WERI-Rb-1 (cell line): ENCODE measurements at regions not wholly inside any gene's neighbourhood (a gene's known extent, or its start where the extent isn't known, plus 50 kb on each side); places are given as distances from the start of the nearest gene placed in this dataset.
"Not testable (repeated sequence)": the region's sequence is repeated elsewhere in the genome, so short reads cannot be mapped to it uniquely, and the experiment has no call there.

Experiments used
- DNase-seq: peaks from one replicate; pipeline ENCODE4 v3.0.0-alpha.2; 2020
- H3K27ac ChIP-seq: fragments of 250-450 bp; sonication (Bioruptor Pico); 2 replicates; pipeline ENCODE4 v1.5.1; 2020; ENCODE audit warnings: mild to moderate bottlenecking, moderate library complexity
- H3K27me3 ChIP-seq: fragments of 250-450 bp; sonication (Bioruptor Pico); 2 replicates; pipeline ENCODE4 v1.5.1; 2021; ENCODE audit warnings: mild to moderate bottlenecking, low read depth, moderate library complexity; ENCODE audit not compliant: insufficient read depth, severe bottlenecking
- H3K36me3 ChIP-seq: fragments of 250-450 bp; sonication (Bioruptor Pico); 2 replicates; pipeline ENCODE4 v1.5.1; 2020; ENCODE audit warnings: mild to moderate bottlenecking, moderate library complexity
- H3K4me3 ChIP-seq: 2 replicates; pipeline ENCODE4 v1.5.1; 2011; ENCODE audit warnings: low read depth, mild to moderate bottlenecking, control low read depth, low read length
- H3K9me3 ChIP-seq: fragments of 250-450 bp; sonication (Bioruptor Pico); 2 replicates; pipeline ENCODE4 v1.5.1; 2021; ENCODE audit warnings: mild to moderate bottlenecking, moderate library complexity; ENCODE audit not compliant: severe bottlenecking
- CTCF ChIP-seq: IDR thresholded peaks from 2 replicates; pipeline ENCODE4 v1.5.1; 2011; ENCODE audit warnings: low read depth, mild to moderate bottlenecking, control low read depth, inconsistent platforms, low read length

GRCh38 chr9:25310961-25311360 is 367.3 kb downstream of the TUSC1 start:
- DNase-seq = no peak

GRCh38 chr9:25308549-25308948 is 369.7 kb downstream of the TUSC1 start:
- Histone ChIP-seq H3K36me3 (no peaks in the 10 kb centered on the region), H3K9me3 (no peaks in the 10 kb centered on the region), H3K27ac (no peak overlapping the region), H3K27me3 (no peaks in the 10 kb centered on the region), H3K4me3 (no peak overlapping the region)
- TF ChIP-seq CTCF = no peak
- no peak for DNase-seq

More at GRCh38 chr9:25310961-25311360, 367.3 kb downstream of the TUSC1 start:
- no peak overlapping the region for H3K4me3 ChIP-seq
- no peaks in the 10 kb centered on the region for H3K27me3 ChIP-seq
- H3K9me3 ChIP-seq = no peaks in the 10 kb centered on the region
- H3K27ac ChIP-seq = no peak overlapping the region
- no peaks in the 10 kb centered on the region for H3K36me3 ChIP-seq
- no peak for TF ChIP-seq CTCF

GRCh38 chr9:25302601-25303000 is 375.6 kb downstream of the TUSC1 start:
- H3K27me3 ChIP-seq = peaks cover 22% of the 10 kb centered on the region
- H3K27ac ChIP-seq = no peak overlapping the region
- no peak overlapping the region for H3K4me3 ChIP-seq
- no peaks in the 10 kb centered on the region for H3K9me3 ChIP-seq
- no peak for TF ChIP-seq CTCF
- DNase-seq = no peak
- H3K36me3 ChIP-seq = no peaks in the 10 kb centered on the region

GRCh38 chr9:25288195-25288594 is 390.0 kb downstream of the TUSC1 start:
- DNase-seq, H3K9me3 ChIP-seq, H3K36me3 ChIP-seq, H3K27ac ChIP-seq, H3K4me3 ChIP-seq: not testable (repeated sequence)
- H3K27me3 ChIP-seq = peaks cover 19% of the 10 kb centered on the region

GRCh38 chr9:25284365-25284764 is 393.9 kb downstream of the TUSC1 start:
- DNase-seq = no peak
- TF ChIP-seq CTCF = no peak
- H3K4me3 ChIP-seq = no peak overlapping the region
- no peak overlapping the region for H3K27ac ChIP-seq
- no peaks in the 10 kb centered on the region for H3K36me3 ChIP-seq
- H3K27me3 ChIP-seq = peaks cover 25% of the 10 kb centered on the region
- H3K9me3 ChIP-seq = no peaks in the 10 kb centered on the region

GRCh38 chr9:25282946-25283345 is 395.3 kb downstream of the TUSC1 start:
- H3K36me3 ChIP-seq = no peaks in the 10 kb centered on the region
- no peak for TF ChIP-seq CTCF
- peaks cover 22% of the 10 kb centered on the region for H3K27me3 ChIP-seq
- H3K27ac ChIP-seq = no peak overlapping the region
- H3K9me3 ChIP-seq = no peaks in the 10 kb centered on the region
- no peak for DNase-seq
- no peak overlapping the region for H3K4me3 ChIP-seq
